HepG2 (cell line): ENCODE measurements at regions not wholly inside any gene's neighbourhood (a gene's known extent, or its start where the extent isn't known, plus 50 kb on each side); places are given as distances from the start of the nearest gene placed in this dataset.

Experiments used
- ATF2 ChIP-seq: sonication (generic); formaldehyde crosslinking; IDR thresholded peaks from 2 replicates; pipeline ENCODE4 v1.4.0; 2020; ENCODE audit warnings: missing genetic modification reagents
- CBX1 ChIP-seq: IDR thresholded peaks from one replicate; pipeline ENCODE4 v1.6.1; 2016; ENCODE audit warnings: antibody characterized with exemption, low read depth
- EZH2 ChIP-seq: conservative IDR thresholded peaks from 2 replicates; pipeline ENCODE4 v1.6.1; 2012; ENCODE audit warnings: mild to moderate bottlenecking, low read depth, low read length, moderate library complexity
- FOXJ3 ChIP-seq: sonication (generic); formaldehyde crosslinking; IDR thresholded peaks from 2 replicates; pipeline ENCODE4 v1.4.0; 2020; ENCODE audit warnings: missing genetic modification reagents, mild to moderate bottlenecking, borderline replicate concordance
- MXI1 ChIP-seq: IDR thresholded peaks from 3 replicates; pipeline ENCODE4 v1.6.1; 2012; ENCODE audit warnings: low read depth, low read length, inconsistent platforms, borderline replicate concordance
- NCOA1 ChIP-seq: sonication (generic); formaldehyde crosslinking; IDR thresholded peaks from 2 replicates; pipeline ENCODE4 v1.9.0; 2021; ENCODE audit warnings: missing genetic modification reagents
- TFAP4 ChIP-seq: sonication (generic); IDR thresholded peaks from 2 replicates; pipeline ENCODE4 v1.6.1; 2016; ENCODE audit warnings: low read depth, borderline replicate concordance
- ZNF510 ChIP-seq: sonication (generic); formaldehyde crosslinking; IDR thresholded peaks from 2 replicates; pipeline ENCODE4 v1.4.0; 2020; ENCODE audit warnings: low read depth, mild to moderate bottlenecking, missing genetic modification reagents
- ZNF7 ChIP-seq: IDR thresholded peaks from 2 replicates; pipeline ENCODE4 v1.6.1; 2016; ENCODE audit warnings: missing biosample characterization, missing genetic modification reagents

- no peak for TF ChIP-seq ATF2 (CRISPR knock-in tag)
- no peak for TF ChIP-seq CBX1
- no peak for TF ChIP-seq EZH2
- TF ChIP-seq MXI1: no peak
- no peak for TF ChIP-seq FOXJ3 (CRISPR knock-in tag)
- no peak for TF ChIP-seq NCOA1 (CRISPR knock-in tag)
- no peak for TF ChIP-seq TFAP4
- no peak for TF ChIP-seq ZNF510
- TF ChIP-seq ZNF7 (CRISPR knock-in tag): no peak
These were observed 124.2 kb downstream of the SIK1 start for GRCh38 chr21:43302769-43303168.
